DOHH2 (cell line): ENCODE measurements at regions not wholly inside any gene's neighbourhood (a gene's known extent, or its start where the extent isn't known, plus 50 kb on each side); places are given as distances from the start of the nearest gene placed in this dataset.

Source experiments
- H3F3A ChIP-seq: fragments of 200-600 bp; sonication (generic), shearing (Covaris generic); 2 replicates; pipeline ENCODE4 v1.6.0; 2016; ENCODE audit warnings: antibody characterized with exemption, mild to moderate bottlenecking; ENCODE audit not compliant: control insufficient read depth, insufficient read depth
- H3K27ac ChIP-seq: fragments of 200-600 bp; sonication (generic); 2 replicates; pipeline ENCODE4 v1.5.1; 2014; ENCODE audit warnings: low read depth, mild to moderate bottlenecking, low read length, moderate library complexity
- H3K27me3 ChIP-seq: fragments of 200-600 bp; sonication (generic); 2 replicates; pipeline ENCODE4 v1.6.1; 2014; ENCODE audit warnings: mild to moderate bottlenecking, low read length, mixed read lengths; ENCODE audit not compliant: control insufficient read depth
- H3K36me3 ChIP-seq: fragments of 200-600 bp; sonication (generic); 2 replicates; pipeline ENCODE4 v1.6.1; 2014; ENCODE audit warnings: mild to moderate bottlenecking, low read length, moderate library complexity, mixed read lengths; ENCODE audit not compliant: control insufficient read depth
- H3K4me1 ChIP-seq: fragments of 200-600 bp; sonication (generic); 2 replicates; pipeline ENCODE4 v1.6.1; 2014; ENCODE audit warnings: mild to moderate bottlenecking, low read length, mixed read lengths; ENCODE audit not compliant: control insufficient read depth
- H3K4me2 ChIP-seq: fragments of 200-600 bp; sonication (generic); 2 replicates; pipeline ENCODE4 v1.6.0; 2014; ENCODE audit warnings: mild to moderate bottlenecking, low read length, moderate library complexity
- H3K4me3 ChIP-seq: fragments of 200-600 bp; sonication (generic); 2 replicates; pipeline ENCODE4 v1.5.1; 2014; ENCODE audit warnings: mild to moderate bottlenecking, low read length, mixed read lengths
- H3K79me2 ChIP-seq: fragments of 200-600 bp; sonication (generic); 2 replicates; pipeline ENCODE4 v1.6.1; 2014; ENCODE audit warnings: mild to moderate bottlenecking, low read length, mixed read lengths; ENCODE audit not compliant: control insufficient read depth
- H3K9me2 ChIP-seq: fragments of 200-600 bp; sonication (generic); replicated peaks from 2 replicates; pipeline ENCODE4 v1.6.1; 2014; ENCODE audit warnings: mild to moderate bottlenecking, low read length, mixed read lengths; ENCODE audit not compliant: control insufficient read depth
- H3K9me3 ChIP-seq: fragments of 200-600 bp; sonication (generic); 2 replicates; pipeline ENCODE4 v1.6.1; 2014; ENCODE audit warnings: antibody characterized with exemption, low read length, mixed read lengths; ENCODE audit not compliant: control insufficient read depth, insufficient read depth
- H4K20me1 ChIP-seq: fragments of 200-600 bp; sonication (generic); 2 replicates; pipeline ENCODE4 v1.6.0; 2014; ENCODE audit warnings: low read depth, mild to moderate bottlenecking, antibody characterized with exemption, low read length, moderate library complexity; ENCODE audit not compliant: control insufficient read depth, insufficient read depth
- CTCF ChIP-seq: fragments of 200-600 bp; sonication (generic); IDR thresholded peaks from one replicate; pipeline ENCODE4 v1.5.1; 2014; ENCODE audit warnings: antibody characterized with exemption, mild to moderate bottlenecking, low read depth, low read length; ENCODE audit not compliant: poor library complexity, severe bottlenecking
- EZH2phosphoT487 ChIP-seq: fragments of 200-600 bp; sonication (generic); IDR thresholded peaks from 2 replicates; pipeline ENCODE4 v1.6.1; 2017; ENCODE audit warnings: borderline replicate concordance, mild to moderate bottlenecking, antibody characterized with exemption, low read length, moderate library complexity, mixed read lengths

- Histone ChIP-seq H4K20me1 (no peaks in the 10 kb centered on the region), H3K4me1 (no peaks in the 10 kb centered on the region), H3K4me2 (no peak overlapping the region), H3K4me3 (no peak overlapping the region), H3K79me2 (no peaks in the 10 kb centered on the region), H3K27ac (no peak overlapping the region), H3K36me3 (no peaks in the 10 kb centered on the region), H3K9me3 (no peaks in the 10 kb centered on the region), H3F3A (no peaks in the 10 kb centered on the region), H3K27me3 (peaks cover 5% of the 10 kb centered on the region; the same call in 1 of the 2 replicates), H3K9me2 (no peaks in the 10 kb centered on the region)
- no peak for TF ChIP-seq CTCF
- TF ChIP-seq EZH2phosphoT487 = no peak
Observed at GRCh38 chr9:115362640-115363039, 244.7 kb upstream of the TNC start.

GRCh38 chr9:115364991-115365390 is 247.0 kb upstream of the TNC start:
- Histone ChIP-seq H3K27me3 (peaks cover 5% of the 10 kb centered on the region; the same call in 1 of the 2 replicates), H3K79me2 (no peaks in the 10 kb centered on the region), H4K20me1 (no peaks in the 10 kb centered on the region), H3K27ac (no peak overlapping the region), H3K4me2 (no peak overlapping the region), H3F3A (no peaks in the 10 kb centered on the region), H3K4me1 (no peaks in the 10 kb centered on the region), H3K36me3 (no peaks in the 10 kb centered on the region), H3K9me3 (no peaks in the 10 kb centered on the region), H3K4me3 (no peak overlapping the region), H3K9me2 (no peaks in the 10 kb centered on the region)
- TF ChIP-seq CTCF (no peak), EZH2phosphoT487 (no peak)

GRCh38 chr9:115367321-115367720 is 249.4 kb upstream of the TNC start:
- H3K4me1 ChIP-seq = no peaks in the 10 kb centered on the region

More at GRCh38 chr9:115367321-115367720, 249.4 kb upstream of the TNC start:
- H3K4me2 ChIP-seq = no peak overlapping the region
- no peak for TF ChIP-seq EZH2phosphoT487
- TF ChIP-seq CTCF = no peak
- H3K79me2 ChIP-seq = no peaks in the 10 kb centered on the region
- no peaks in the 10 kb centered on the region for H3K9me3 ChIP-seq
- no peak overlapping the region for H3K27ac ChIP-seq
- H3K4me3 ChIP-seq = no peak overlapping the region
- no peaks in the 10 kb centered on the region for H3K9me2 ChIP-seq
- no peaks in the 10 kb centered on the region for H3K27me3 ChIP-seq
- H4K20me1 ChIP-seq = no peaks in the 10 kb centered on the region
- H3F3A ChIP-seq = no peaks in the 10 kb centered on the region
- H3K36me3 ChIP-seq = no peaks in the 10 kb centered on the region
